Colonic mucosa (tissue), 4 donors: ENCODE measurements at regions not wholly inside any gene's neighbourhood (a gene's known extent, or its start where the extent isn't known, plus 50 kb on each side); places are given as distances from the start of the nearest gene placed in this dataset.

Source experiments
- DNase-seq: peaks from one replicate; pipeline ENCODE4 v3.0.0-alpha.2; 2020
- H3K27ac ChIP-seq: fragments of 200-600 bp; one replicate; pipeline ENCODE4 v1.8.0; 2021
- H3K27me3 ChIP-seq: fragments of 200-600 bp; one replicate; pipeline ENCODE4 v1.8.0; 2021
- H3K36me3 ChIP-seq: fragments of 200-600 bp; one replicate; pipeline ENCODE4 v1.8.0; 2021
- H3K4me1 ChIP-seq: fragments of 200-600 bp; one replicate; pipeline ENCODE4 v1.8.0; 2021; ENCODE audit warnings: mild to moderate bottlenecking
- H3K4me3 ChIP-seq: fragments of 200-600 bp; one replicate; pipeline ENCODE4 v1.8.0; 2021
- H3K9ac ChIP-seq, 2 donors: one replicate each; pipeline ENCODE4 v1.7.0; 2013; ENCODE audit warnings: control low read depth in 2 of 2, low read depth in 2 of 2, low read length in 2 of 2
- H3K9me3 ChIP-seq: fragments of 200-600 bp; one replicate; pipeline ENCODE4 v1.8.0; 2021
- intact Hi-C: fragments of 100-400 bp; cut with DNase I; formaldehyde crosslinking; loops from one replicate; pipeline ENCODE4 v1.14.1; 2022
- TF ChIP-seq, protein P1 (sequence below): fragments of 200-600 bp; IDR thresholded peaks from one replicate; pipeline ENCODE4 v1.8.0; 2022; ENCODE audit warnings: antibody characterized with exemption, mild to moderate bottlenecking
- donor health status: healthy.
- donor health status: DM: no; HTN: no; CAD: no.
- donor health status: DM: no; HTN: no; CAD: no.

DNA sequence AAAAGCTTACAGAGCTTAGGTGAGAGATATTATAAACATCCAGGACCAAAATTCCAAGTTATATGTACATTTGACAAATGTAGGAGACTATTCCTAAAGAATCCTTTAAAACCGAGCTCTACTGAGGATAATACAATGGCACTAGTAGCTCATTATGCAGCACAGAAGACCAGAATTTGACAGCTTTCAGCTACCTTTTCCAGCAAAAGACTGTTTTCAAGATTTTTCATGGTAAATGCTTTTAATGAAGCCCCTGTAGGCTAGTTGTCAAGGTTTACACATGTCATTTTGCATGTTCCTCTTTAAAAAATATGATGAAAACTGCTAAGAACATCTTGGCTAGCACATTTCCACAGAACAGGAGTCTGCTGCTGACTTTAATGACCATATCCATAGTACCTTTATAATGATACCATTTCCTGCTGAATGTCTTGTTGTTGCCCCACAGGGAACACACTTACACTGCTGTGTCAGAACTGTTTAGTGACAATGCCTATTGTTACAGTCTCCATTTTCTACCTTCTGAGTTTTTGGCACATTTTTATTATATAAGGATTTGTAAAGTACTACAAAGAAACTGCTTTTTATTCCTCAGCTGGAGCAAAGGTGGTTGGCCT is 1382.3 kb downstream of the RAPGEF2 start:
- no peak for DNase-seq
- Histone ChIP-seq H3K9ac (no peak overlapping the region), H3K27ac (no peak overlapping the region), H3K9me3 (no peaks in the 10 kb centered on the region), H3K4me1 (no peaks in the 10 kb centered on the region), H3K27me3 (no peaks in the 10 kb centered on the region), H3K4me3 (no peak overlapping the region), H3K36me3 (no peaks in the 10 kb centered on the region)
- intact Hi-C loops: no loop called here
- TF ChIP-seq, protein P1, sequence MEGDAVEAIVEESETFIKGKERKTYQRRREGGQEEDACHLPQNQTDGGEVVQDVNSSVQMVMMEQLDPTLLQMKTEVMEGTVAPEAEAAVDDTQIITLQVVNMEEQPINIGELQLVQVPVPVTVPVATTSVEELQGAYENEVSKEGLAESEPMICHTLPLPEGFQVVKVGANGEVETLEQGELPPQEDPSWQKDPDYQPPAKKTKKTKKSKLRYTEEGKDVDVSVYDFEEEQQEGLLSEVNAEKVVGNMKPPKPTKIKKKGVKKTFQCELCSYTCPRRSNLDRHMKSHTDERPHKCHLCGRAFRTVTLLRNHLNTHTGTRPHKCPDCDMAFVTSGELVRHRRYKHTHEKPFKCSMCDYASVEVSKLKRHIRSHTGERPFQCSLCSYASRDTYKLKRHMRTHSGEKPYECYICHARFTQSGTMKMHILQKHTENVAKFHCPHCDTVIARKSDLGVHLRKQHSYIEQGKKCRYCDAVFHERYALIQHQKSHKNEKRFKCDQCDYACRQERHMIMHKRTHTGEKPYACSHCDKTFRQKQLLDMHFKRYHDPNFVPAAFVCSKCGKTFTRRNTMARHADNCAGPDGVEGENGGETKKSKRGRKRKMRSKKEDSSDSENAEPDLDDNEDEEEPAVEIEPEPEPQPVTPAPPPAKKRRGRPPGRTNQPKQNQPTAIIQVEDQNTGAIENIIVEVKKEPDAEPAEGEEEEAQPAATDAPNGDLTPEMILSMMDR: no peak

DNA sequence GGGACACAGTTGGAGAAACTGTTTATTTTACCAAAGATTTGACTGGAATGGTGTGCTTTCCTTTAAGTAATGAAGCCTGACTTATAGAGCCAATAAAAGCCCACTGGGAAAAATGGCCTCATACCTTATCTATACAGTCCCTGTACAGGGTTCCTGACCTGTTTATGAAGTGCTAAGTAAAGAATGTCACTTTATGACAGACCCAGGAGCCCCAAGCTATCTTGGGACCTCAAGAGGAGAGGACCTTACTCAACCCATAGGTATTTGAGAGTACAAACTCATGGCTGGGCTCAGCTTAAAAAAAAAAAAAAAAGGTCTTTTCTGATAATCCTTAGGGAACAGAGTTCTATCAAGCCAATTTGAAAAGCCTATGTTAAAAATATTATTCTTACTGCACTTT is 1389.3 kb downstream of the RAPGEF2 start:
- intact Hi-C loops: no loop called here

DNA sequence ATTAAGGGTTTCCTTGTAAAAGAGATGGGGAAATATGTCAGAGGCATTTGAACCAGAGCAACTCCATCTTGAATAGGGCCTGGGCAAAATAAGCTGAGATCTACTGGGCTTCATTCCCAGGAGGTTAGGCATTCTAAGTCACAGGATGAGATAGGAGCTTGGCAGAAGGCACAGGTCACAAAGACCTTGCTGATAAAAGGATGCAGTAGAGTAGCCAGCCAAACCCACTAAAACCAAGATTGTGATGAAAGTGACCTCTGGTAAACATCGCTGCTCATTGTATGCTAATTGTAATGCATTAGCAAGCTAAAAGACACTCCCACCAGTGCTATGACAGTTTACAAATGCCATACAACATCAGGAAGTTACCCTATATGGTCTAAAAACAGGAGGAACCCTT is 1390.3 kb downstream of the RAPGEF2 start:
- Histone ChIP-seq H3K36me3 (no peaks in the 10 kb centered on the region), H3K4me1 (no peaks in the 10 kb centered on the region), H3K9ac (no peak overlapping the region), H3K27ac (no peak overlapping the region), H3K9me3 (no peaks in the 10 kb centered on the region), H3K27me3 (no peaks in the 10 kb centered on the region), H3K4me3 (no peak overlapping the region)
- no peak for DNase-seq
- TF ChIP-seq, protein P1: no peak
- intact Hi-C loops: no loop called here

More for the DNA sequence above, 1389.3 kb downstream of the RAPGEF2 start:
- no peak overlapping the region for H3K4me3 ChIP-seq
- no peaks in the 10 kb centered on the region for H3K27me3 ChIP-seq
- H3K4me1 ChIP-seq: no peaks in the 10 kb centered on the region
- TF ChIP-seq, protein P1: no peak
- DNase-seq: no peak
- H3K36me3 ChIP-seq: no peaks in the 10 kb centered on the region
- H3K9me3 ChIP-seq: no peaks in the 10 kb centered on the region
- no peak overlapping the region for H3K9ac ChIP-seq
- no peak overlapping the region for H3K27ac ChIP-seq

DNA sequence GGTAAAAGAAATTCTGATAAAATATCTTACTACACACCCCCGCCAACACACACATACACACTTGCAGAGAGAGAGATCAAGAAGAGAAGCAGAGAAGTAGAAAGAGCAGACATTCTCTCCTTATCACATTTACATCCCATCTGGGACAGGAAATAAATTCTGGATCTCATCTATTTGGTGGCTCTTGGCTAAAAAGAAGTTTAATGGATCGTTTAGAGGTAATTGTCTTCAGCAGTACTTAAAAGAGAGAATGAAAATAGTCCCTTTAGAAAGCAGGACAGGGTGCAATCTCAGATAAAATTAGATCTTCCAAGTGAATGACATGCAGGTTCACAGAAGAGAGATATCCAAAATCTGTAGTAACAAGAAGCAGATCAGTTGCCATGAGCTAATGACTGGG is 1392.5 kb downstream of the RAPGEF2 start:
- Histone ChIP-seq H3K27me3 (no peaks in the 10 kb centered on the region), H3K4me1 (no peaks in the 10 kb centered on the region), H3K4me3 (no peak overlapping the region), H3K36me3 (no peaks in the 10 kb centered on the region), H3K9ac (no peak overlapping the region), H3K9me3 (no peaks in the 10 kb centered on the region), H3K27ac (no peak overlapping the region)
- intact Hi-C loops: no loop called here
- no peak for DNase-seq
- TF ChIP-seq, protein P1: no peak

DNA sequence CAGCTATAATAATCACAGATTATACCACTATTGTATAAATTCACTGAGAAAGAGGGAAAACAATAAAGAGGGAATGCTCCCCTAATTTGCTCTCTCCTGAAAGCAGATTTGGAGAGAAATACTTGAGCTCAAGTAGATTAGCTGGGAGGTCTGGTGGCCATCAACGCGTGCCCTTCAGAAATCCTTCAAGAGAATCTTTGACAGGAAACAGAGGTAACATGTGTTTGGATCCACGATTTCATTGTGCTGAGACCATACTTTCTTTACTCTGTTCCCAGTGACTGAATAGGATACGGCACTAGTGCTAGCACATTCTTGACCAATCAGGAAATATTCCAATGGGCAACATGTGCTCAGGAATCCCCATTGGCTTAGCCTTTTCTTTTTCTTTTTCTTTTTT is 1395.3 kb downstream of the RAPGEF2 start:
- H3K4me3 ChIP-seq: no peak overlapping the region

More for the DNA sequence above, 1395.3 kb downstream of the RAPGEF2 start:
- no peaks in the 10 kb centered on the region for H3K4me1 ChIP-seq
- no peaks in the 10 kb centered on the region for H3K9me3 ChIP-seq
- H3K36me3 ChIP-seq: no peaks in the 10 kb centered on the region
- no peak overlapping the region for H3K9ac ChIP-seq
- no peaks in the 10 kb centered on the region for H3K27me3 ChIP-seq
- no peak overlapping the region for H3K27ac ChIP-seq
- DNase-seq: no peak
- intact Hi-C loops: no loop called here
- TF ChIP-seq, protein P1: no peak
